KMS-11 (cell line): ENCODE measurements at regions not wholly inside any gene's neighbourhood (a gene's known extent, or its start where the extent isn't known, plus 50 kb on each side); places are given as distances from the start of the nearest gene placed in this dataset.

Source experiments
- H2AFZ ChIP-seq: fragments of 200-600 bp; sonication (generic); 2 replicates; pipeline ENCODE4 v1.6.1; 2016; ENCODE audit warnings: antibody characterized with exemption, mixed run types, low read depth
- H3K27ac ChIP-seq: fragments of 200-600 bp; sonication (generic); 2 replicates; pipeline ENCODE4 v1.6.1; 2016; ENCODE audit warnings: mild to moderate bottlenecking, mixed run types
- H3K27me3 ChIP-seq: fragments of 200-600 bp; sonication (generic); 2 replicates; pipeline ENCODE4 v1.6.1; 2017; ENCODE audit warnings: mild to moderate bottlenecking, low read depth, mixed run types, moderate library complexity; ENCODE audit not compliant: insufficient read depth
- H3K36me3 ChIP-seq: fragments of 200-600 bp; sonication (generic); 2 replicates; pipeline ENCODE4 v1.6.1; 2017; ENCODE audit warnings: mild to moderate bottlenecking, mixed run types; ENCODE audit not compliant: insufficient read depth
- H3K4me1 ChIP-seq: fragments of 200-600 bp; sonication (generic); 2 replicates; pipeline ENCODE4 v1.6.1; 2016; ENCODE audit warnings: mild to moderate bottlenecking, low read depth, mixed run types; ENCODE audit not compliant: poor library complexity, severe bottlenecking
- H3K4me2 ChIP-seq: fragments of 200-600 bp; sonication (generic); 2 replicates; pipeline ENCODE4 v1.7.0; 2016; ENCODE audit warnings: mild to moderate bottlenecking, mixed run types
- H3K4me3 ChIP-seq: fragments of 200-600 bp; sonication (generic); IDR thresholded peaks from 2 replicates; pipeline ENCODE4 v1.6.1; 2017; ENCODE audit warnings: low read depth, low read length, mixed read lengths; ENCODE audit not compliant: insufficient read depth
- H3K79me2 ChIP-seq: fragments of 200-600 bp; sonication (generic); 2 replicates; pipeline ENCODE4 v1.6.1; 2016; ENCODE audit warnings: low read depth, mixed run types; ENCODE audit not compliant: insufficient read depth
- H3K9ac ChIP-seq: fragments of 200-600 bp; sonication (generic); 2 replicates; pipeline ENCODE4 v1.6.1; 2016; ENCODE audit warnings: mild to moderate bottlenecking, mixed run types
- H4K20me1 ChIP-seq: fragments of 200-600 bp; sonication (generic); 2 replicates; pipeline ENCODE4 v1.6.1; 2016; ENCODE audit warnings: mild to moderate bottlenecking, mixed run types; ENCODE audit not compliant: insufficient read depth
- CTCF ChIP-seq: fragments of 200-600 bp; sonication (generic); conservative IDR thresholded peaks from 2 replicates; pipeline ENCODE4 v1.6.1; 2017; ENCODE audit warnings: low read depth, mild to moderate bottlenecking, antibody characterized with exemption, low read length, moderate library complexity, mixed read lengths

GRCh38 chr9:89668216-89668865 lies 63.5 kb downstream of the GADD45G start:
- no peaks in the 10 kb centered on the region for H4K20me1 ChIP-seq
- H3K27me3 ChIP-seq = no peaks in the 10 kb centered on the region
- no peak overlapping the region for H2AFZ ChIP-seq
- H3K27ac ChIP-seq = no peak overlapping the region
- no peak for TF ChIP-seq CTCF
- peaks cover 7% of the 10 kb centered on the region for H3K4me1 ChIP-seq
- no peak overlapping the region for H3K4me3 ChIP-seq
- H3K4me2 ChIP-seq = no peak overlapping the region
- no peak overlapping the region for H3K9ac ChIP-seq
- no peaks in the 10 kb centered on the region for H3K79me2 ChIP-seq
- no peaks in the 10 kb centered on the region for H3K36me3 ChIP-seq

GRCh38 chr9:89668866-89669246 lies 64.0 kb downstream of the GADD45G start:
- Histone ChIP-seq H2AFZ (no peak overlapping the region), H3K9ac (no peak overlapping the region), H3K79me2 (no peaks in the 10 kb centered on the region), H3K4me2 (no peak overlapping the region), H3K4me3 (no peak overlapping the region), H3K4me1 (peaks cover 2% of the 10 kb centered on the region), H3K27ac (no peak overlapping the region), H4K20me1 (no peaks in the 10 kb centered on the region), H3K27me3 (no peaks in the 10 kb centered on the region), H3K36me3 (no peaks in the 10 kb centered on the region)
- no peak for TF ChIP-seq CTCF

GRCh38 chr9:89669361-89669842 lies 64.6 kb downstream of the GADD45G start:
- Histone ChIP-seq H3K4me1 (no peaks in the 10 kb centered on the region), H3K4me3 (no peak overlapping the region), H3K36me3 (no peaks in the 10 kb centered on the region), H3K27ac (no peak overlapping the region), H3K4me2 (no peak overlapping the region), H3K27me3 (no peaks in the 10 kb centered on the region), H4K20me1 (no peaks in the 10 kb centered on the region), H2AFZ (no peak overlapping the region), H3K79me2 (no peaks in the 10 kb centered on the region), H3K9ac (no peak overlapping the region)
- no peak for TF ChIP-seq CTCF

- no peak overlapping the region for H3K27ac ChIP-seq
- H3K9ac ChIP-seq = no peak overlapping the region
- H4K20me1 ChIP-seq = no peaks in the 10 kb centered on the region
- H2AFZ ChIP-seq = no peak overlapping the region
- H3K4me3 ChIP-seq = no peak overlapping the region
- no peaks in the 10 kb centered on the region for H3K27me3 ChIP-seq
- H3K4me1 ChIP-seq = no peaks in the 10 kb centered on the region
- H3K79me2 ChIP-seq = no peaks in the 10 kb centered on the region
- no peaks in the 10 kb centered on the region for H3K36me3 ChIP-seq
- H3K4me2 ChIP-seq = no peak overlapping the region
- TF ChIP-seq CTCF = no peak
Observed at GRCh38 chr9:89670114-89670513, 65.3 kb downstream of the GADD45G start.
